Mesenchymal stem cell (in vitro differentiated cells and primary cell): ENCODE measurements at regions not wholly inside any gene's neighbourhood (a gene's known extent, or its start where the extent isn't known, plus 50 kb on each side); places are given as distances from the start of the nearest gene placed in this dataset.

Source experiments
- DNase-seq: peaks from one replicate; pipeline ENCODE4 v3.0.0-alpha.2; 2013
- H2AFZ ChIP-seq: one replicate; pipeline ENCODE4 v1.6.1; 2013; ENCODE audit warnings: low read depth, mild to moderate bottlenecking, control low read depth, inconsistent platforms, low read length, moderate library complexity
- H2AK5ac ChIP-seq: 2 replicates; pipeline ENCODE4 v1.6.1; 2013; ENCODE audit warnings: low read length, moderate library complexity, mild to moderate bottlenecking, inconsistent platforms; ENCODE audit not compliant: severe bottlenecking
- H2BK120ac ChIP-seq: one replicate; pipeline ENCODE4 v1.6.1; 2013; ENCODE audit warnings: low read depth, mild to moderate bottlenecking, inconsistent platforms, low read length, moderate library complexity
- H2BK12ac ChIP-seq, 2 experiments: one replicate each; pipeline ENCODE4 v1.6.1; 2013; ENCODE audit warnings: inconsistent platforms in 2 of 2, low read length in 2 of 2, mild to moderate bottlenecking in 2 of 2, moderate library complexity in 2 of 2, control low read depth in 1 of 2
- H2BK15ac ChIP-seq: one replicate; pipeline ENCODE4 v1.6.1; 2013; ENCODE audit warnings: mild to moderate bottlenecking, low read depth, inconsistent platforms; ENCODE audit not compliant: poor library complexity, severe bottlenecking
- H2BK5ac ChIP-seq: 2 replicates; pipeline ENCODE4 v1.6.1; 2013; ENCODE audit warnings: low read depth, mild to moderate bottlenecking, low read length, control low read depth, inconsistent platforms; ENCODE audit not compliant: poor library complexity, severe bottlenecking
- H3K14ac ChIP-seq, 2 experiments: one replicate each; pipeline ENCODE4 v1.6.1; 2013; ENCODE audit warnings: inconsistent platforms in 2 of 2, low read length in 2 of 2, control low read depth in 1 of 2, mild to moderate bottlenecking in 1 of 2, moderate library complexity in 1 of 2
- H3K18ac ChIP-seq, 2 experiments: one replicate each; pipeline ENCODE4 v1.6.1; 2013; ENCODE audit warnings: inconsistent platforms in 2 of 2, low read length in 2 of 2, control low read depth in 1 of 2, low read depth in 1 of 2, mild to moderate bottlenecking in 1 of 2
- H3K23ac ChIP-seq, 2 experiments: one replicate each; pipeline ENCODE4 v1.6.1; 2013; ENCODE audit warnings: inconsistent platforms in 2 of 2, low read length in 2 of 2, mild to moderate bottlenecking in 2 of 2, moderate library complexity in 2 of 2, control low read depth in 1 of 2
- H3K27ac ChIP-seq: 2 replicates; pipeline ENCODE4 v1.5.1; 2013; ENCODE audit warnings: mild to moderate bottlenecking, moderate library complexity, low read length, control low read depth, inconsistent platforms; ENCODE audit not compliant: poor library complexity, severe bottlenecking
- H3K27me3 ChIP-seq, 2 experiments: 2 replicates each; pipeline versions ENCODE4 v1.6.1 to v1.7.0; 2013; ENCODE audit warnings: low read length in 2 of 2, mild to moderate bottlenecking in 2 of 2, moderate library complexity in 2 of 2, control low read depth in 1 of 2, inconsistent platforms in 1 of 2; ENCODE audit not compliant: control insufficient read depth in 1 of 2, insufficient read depth in 1 of 2
- H3K36me3 ChIP-seq, 2 experiments: 2 replicates each; pipeline versions ENCODE4 v1.6.1 to v1.7.0; 2013; ENCODE audit warnings: low read length in 2 of 2, control low read depth in 1 of 2, inconsistent platforms in 1 of 2, low read depth in 1 of 2, mild to moderate bottlenecking in 1 of 2; ENCODE audit not compliant: insufficient read depth in 2 of 2, control insufficient read depth in 1 of 2
- H3K4ac ChIP-seq, 2 experiments: one replicate each; pipeline ENCODE4 v1.6.1; 2013; ENCODE audit warnings: inconsistent platforms in 2 of 2, low read length in 2 of 2, mild to moderate bottlenecking in 2 of 2, moderate library complexity in 2 of 2, control low read depth in 1 of 2, low read depth in 1 of 2
- H3K4me1 ChIP-seq: 2 replicates; pipeline ENCODE4 v1.6.1; 2013; ENCODE audit warnings: low read depth, low read length, control low read depth; ENCODE audit not compliant: control insufficient read depth, insufficient read depth
- H3K4me2 ChIP-seq: 2 replicates; pipeline ENCODE4 v1.6.1; 2013; ENCODE audit warnings: low read length, mild to moderate bottlenecking, inconsistent platforms; ENCODE audit not compliant: poor library complexity, severe bottlenecking
- H3K4me3 ChIP-seq, 2 experiments: 2 replicates each; pipeline versions ENCODE4 v1.5.1 to v1.7.0; 2013; ENCODE audit warnings: low read length in 2 of 2, mild to moderate bottlenecking in 2 of 2, control low read depth in 1 of 2, low read depth in 1 of 2; ENCODE audit not compliant: insufficient read depth in 1 of 2
- H3K79me1 ChIP-seq: replicated peaks from 2 replicates; pipeline ENCODE4 v1.6.1; 2013; ENCODE audit warnings: mild to moderate bottlenecking, control low read depth, low read length, inconsistent platforms; ENCODE audit not compliant: poor library complexity, severe bottlenecking
- H3K9ac ChIP-seq: 2 replicates; pipeline ENCODE4 v1.7.0; 2013; ENCODE audit warnings: mild to moderate bottlenecking, low read length, moderate library complexity
- H3K9me3 ChIP-seq: 2 replicates; pipeline ENCODE4 v1.7.0; 2013; ENCODE audit warnings: mild to moderate bottlenecking, low read length; ENCODE audit not compliant: control insufficient read depth
- H4K8ac ChIP-seq: one replicate; pipeline ENCODE4 v1.6.1; 2013; ENCODE audit warnings: inconsistent platforms, mild to moderate bottlenecking, low read length, moderate library complexity
- H4K91ac ChIP-seq: one replicate; pipeline ENCODE4 v1.6.1; 2013; ENCODE audit warnings: mild to moderate bottlenecking, low read length, inconsistent platforms
- WGBS: methylation state at CpG from one replicate; pipeline ENCODE4 v1.1.7; 2013; ENCODE audit warnings: mixed read lengths; 5-methylcytosine and 5-hydroxymethylcytosine counted together

DNA sequence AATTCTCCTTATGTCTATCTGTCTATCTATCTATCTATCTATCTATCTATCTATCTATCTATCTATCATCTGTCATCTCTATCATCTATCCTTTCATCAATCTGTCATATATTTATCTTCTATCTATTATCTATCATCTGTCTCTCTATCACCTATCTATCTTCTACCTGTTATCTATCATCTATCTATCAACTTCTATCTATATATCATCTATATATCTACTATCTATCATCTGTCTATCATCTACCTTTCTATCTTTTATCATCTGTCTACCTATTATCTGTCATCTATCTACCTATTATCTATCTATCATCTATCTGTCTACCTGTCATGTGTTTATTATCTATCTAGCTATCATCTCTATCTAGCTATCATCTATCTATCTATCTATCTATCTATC lies 124.7 kb upstream of the C1orf174 start:
- Histone ChIP-seq H2BK15ac (no peak overlapping the region), H3K14ac (no peak overlapping the region), H3K79me1 (no peaks in the 10 kb centered on the region), H3K27ac (no peak overlapping the region), H3K9ac (no peak overlapping the region), H3K9me3 (no peaks in the 10 kb centered on the region), H3K18ac (no peak overlapping the region), H3K4me1 (no peaks in the 10 kb centered on the region), H4K8ac (no peak overlapping the region), H2AFZ (no peak overlapping the region), H3K4me3 (no peak overlapping the region), H4K91ac (no peak overlapping the region), H3K4me2 (no peak overlapping the region), H3K36me3 (no peaks in the 10 kb centered on the region), H2BK120ac (no peak overlapping the region), H2BK5ac (no peak overlapping the region), H2BK12ac (no peak overlapping the region), H2AK5ac (no peak overlapping the region), H3K23ac (no peak overlapping the region), H3K27me3 (no peaks in the 10 kb centered on the region), H3K4ac (no peak overlapping the region)
- DNase-seq, result no peak

DNA sequence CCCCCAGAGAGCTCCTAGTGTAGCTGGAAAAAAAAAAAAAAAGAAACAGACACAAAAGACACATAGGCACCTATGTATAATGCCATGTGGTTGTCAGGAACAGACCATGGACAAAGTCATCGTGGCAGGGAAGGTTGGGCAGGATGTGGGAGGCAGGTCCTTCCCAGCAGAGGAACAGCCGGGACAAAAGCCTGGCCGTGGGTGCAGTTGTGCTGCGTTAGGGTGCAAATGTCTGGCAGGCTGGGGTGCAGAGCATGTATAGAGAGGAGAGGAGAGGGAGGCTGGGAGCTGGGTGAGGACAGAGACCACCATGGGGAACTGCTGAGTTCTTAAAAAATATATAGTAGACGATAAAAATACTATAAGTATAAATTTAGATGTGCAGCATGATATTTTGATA lies 125.7 kb upstream of the C1orf174 start:
- H2AFZ ChIP-seq, result no peak overlapping the region
- no peaks in the 10 kb centered on the region for H3K79me1 ChIP-seq
- H2BK120ac ChIP-seq, result no peak overlapping the region
- H3K23ac ChIP-seq, result no peak overlapping the region
- no peak overlapping the region for H3K27ac ChIP-seq
- no peak overlapping the region for H3K18ac ChIP-seq
- no peak overlapping the region for H2BK5ac ChIP-seq
- H3K4me2 ChIP-seq, result no peak overlapping the region
- H2BK15ac ChIP-seq, result no peak overlapping the region
- H3K27me3 ChIP-seq, result no peaks in the 10 kb centered on the region
- no peak overlapping the region for H2AK5ac ChIP-seq
- H4K91ac ChIP-seq, result no peak overlapping the region
- no peak overlapping the region for H3K14ac ChIP-seq
- no peak for DNase-seq
- peaks cover under 1% of the 10 kb centered on the region for H3K9me3 ChIP-seq
- H3K4me3 ChIP-seq, result no peak overlapping the region
- no peaks in the 10 kb centered on the region for H3K4me1 ChIP-seq
- H3K4ac ChIP-seq, result no peak overlapping the region
- 61% methylated on average over 4 of the region's 5 CpGs for WGBS
- no peak overlapping the region for H3K9ac ChIP-seq
- no peak overlapping the region for H4K8ac ChIP-seq
- H3K36me3 ChIP-seq, result no peaks in the 10 kb centered on the region
- H2BK12ac ChIP-seq, result no peak overlapping the region

DNA sequence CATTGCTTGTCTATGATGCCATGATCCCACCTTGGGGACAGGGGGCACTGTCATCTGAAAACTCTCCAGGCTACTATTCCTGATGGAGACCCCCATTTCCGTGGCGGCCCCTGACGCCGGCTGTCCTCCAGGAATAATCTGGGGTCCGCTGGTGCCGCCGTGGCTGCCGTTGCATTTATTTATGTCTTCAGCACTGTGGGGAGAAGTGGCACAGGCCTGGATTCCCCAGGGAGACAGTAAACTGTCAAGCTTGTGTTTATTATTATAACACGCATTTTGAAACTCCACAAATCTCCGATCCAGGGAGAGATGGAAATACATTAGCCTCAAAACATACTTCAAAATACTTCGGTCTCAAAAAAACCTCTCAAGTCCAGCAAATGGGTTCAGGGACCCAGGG lies 126.9 kb upstream of the C1orf174 start:
- no peaks in the 10 kb centered on the region for H3K27me3 ChIP-seq
- no peak overlapping the region for H3K14ac ChIP-seq
- peaks cover 5% of the 10 kb centered on the region for H3K9me3 ChIP-seq
- no peak overlapping the region for H2BK120ac ChIP-seq
- H3K9ac ChIP-seq, result no peak overlapping the region
- no peak for DNase-seq
- no peak overlapping the region for H2BK15ac ChIP-seq
- WGBS, result 89% methylated on average over 11 of the region's 11 CpGs
- no peak overlapping the region for H2BK12ac ChIP-seq
- H4K91ac ChIP-seq, result no peak overlapping the region
- no peak overlapping the region for H3K4me3 ChIP-seq
- H2AK5ac ChIP-seq, result no peak overlapping the region
- no peak overlapping the region for H3K18ac ChIP-seq
- no peak overlapping the region for H2BK5ac ChIP-seq
- no peak overlapping the region for H3K4me2 ChIP-seq
- no peak overlapping the region for H3K27ac ChIP-seq
- no peak overlapping the region for H3K23ac ChIP-seq
- no peaks in the 10 kb centered on the region for H3K79me1 ChIP-seq
- no peaks in the 10 kb centered on the region for H3K36me3 ChIP-seq
- H2AFZ ChIP-seq, result no peak overlapping the region
- H3K4ac ChIP-seq, result no peak overlapping the region
- no peak overlapping the region for H4K8ac ChIP-seq
- no peaks in the 10 kb centered on the region for H3K4me1 ChIP-seq

DNA sequence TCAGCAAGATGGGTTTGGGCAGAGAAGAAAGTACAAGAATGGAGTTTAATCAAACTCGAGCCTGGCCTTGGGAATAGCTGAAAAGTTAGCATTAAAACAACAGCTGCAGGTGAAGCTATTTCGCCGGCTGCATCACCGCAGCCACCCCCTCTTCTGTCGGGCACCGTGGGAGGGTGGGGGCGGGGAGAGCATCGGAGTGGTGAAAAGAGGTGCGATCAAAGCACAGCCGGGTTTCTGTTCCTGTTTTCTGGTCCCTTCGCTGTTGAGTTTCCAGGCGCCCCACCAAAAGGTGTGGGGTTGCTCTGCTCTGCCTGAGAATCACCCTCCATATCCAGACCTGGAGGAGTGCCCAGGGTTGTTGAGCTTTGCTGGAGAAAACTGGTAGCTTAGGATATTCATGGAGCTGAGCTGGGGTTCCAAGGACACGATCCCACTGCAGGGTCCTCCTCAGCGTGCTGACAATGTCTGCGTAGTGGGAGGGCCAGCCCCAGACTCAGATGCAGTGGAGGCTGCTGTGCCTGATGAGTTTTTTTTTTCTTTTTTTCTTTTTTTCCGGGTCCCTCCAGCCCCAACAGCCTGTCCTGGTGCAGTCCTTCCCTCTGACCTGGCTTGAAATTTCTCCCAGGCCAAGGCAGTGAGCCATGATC lies 127.5 kb upstream of the C1orf174 start:
- WGBS, result 41% methylated on average over 16 of the region's 16 CpGs
- no peak overlapping the region for H3K14ac ChIP-seq
- H4K91ac ChIP-seq, result no peak overlapping the region

More for the DNA sequence above, 127.5 kb upstream of the C1orf174 start:
- H2BK120ac ChIP-seq, result no peak overlapping the region
- H3K4me1 ChIP-seq, result no peaks in the 10 kb centered on the region
- no peak overlapping the region for H3K23ac ChIP-seq
- H2BK5ac ChIP-seq, result no peak overlapping the region
- DNase-seq, result no peak
- peaks cover 5% of the 10 kb centered on the region for H3K9me3 ChIP-seq
- no peak overlapping the region for H3K4me3 ChIP-seq
- no peak overlapping the region for H3K9ac ChIP-seq
- H3K18ac ChIP-seq, result no peak overlapping the region
- no peak overlapping the region for H2BK15ac ChIP-seq
- no peaks in the 10 kb centered on the region for H3K36me3 ChIP-seq
- no peak overlapping the region for H2AFZ ChIP-seq
- H3K27me3 ChIP-seq, result no peaks in the 10 kb centered on the region
- no peak overlapping the region for H2BK12ac ChIP-seq
- H3K27ac ChIP-seq, result no peak overlapping the region
- H3K4me2 ChIP-seq, result no peak overlapping the region
- no peaks in the 10 kb centered on the region for H3K79me1 ChIP-seq
- no peak overlapping the region for H2AK5ac ChIP-seq
- H4K8ac ChIP-seq, result no peak overlapping the region
- no peak overlapping the region for H3K4ac ChIP-seq
